ENCODE measurements at regions not wholly inside any gene's neighbourhood (a gene's known extent, or its start where the extent isn't known, plus 50 kb on each side); places are given as distances from the start of the nearest gene placed in this dataset.

DNA sequence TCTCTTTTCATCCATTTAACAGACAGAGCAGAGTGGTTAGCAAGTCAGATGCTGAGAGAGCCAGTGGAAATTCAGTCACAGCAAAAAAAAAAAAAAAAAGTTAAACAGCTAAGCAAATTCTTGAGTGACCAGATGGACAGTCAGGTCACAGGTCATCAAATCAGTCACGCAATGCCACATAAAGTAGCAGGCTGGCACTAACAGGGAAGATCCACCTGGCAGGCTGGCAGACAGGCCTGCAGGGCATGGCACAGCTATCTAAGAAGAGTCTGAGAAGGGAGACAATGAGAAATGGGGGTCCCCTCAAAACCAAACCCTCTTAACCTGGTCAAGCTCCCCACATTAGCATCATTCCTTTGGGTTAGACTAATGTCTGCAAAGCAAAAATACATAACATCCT, 371.9 kb downstream of the TTLL7 start:
- intact Hi-C loops (cut with DNase I), result no loop called here
- Histone ChIP-seq H3K36me3 (ENCODE audit: control insufficient read depth in 2 of 3, insufficient read depth in 3 of 3, low read length in 3 of 3) (no peaks in the 10 kb centered on the region), H3K9ac (ENCODE audit: low read length in 3 of 3) (no peak overlapping the region), H3K9me3 (ENCODE audit: control insufficient read depth in 2 of 3, insufficient read depth in 1 of 3, low read length in 3 of 3) (no peaks in the 10 kb centered on the region), H3K27me3 (ENCODE audit: control insufficient read depth, insufficient read depth, low read length) (no peaks in the 10 kb centered on the region), H3K27ac (ENCODE audit: low read depth in 2 of 2, low read length in 2 of 2) (no peak overlapping the region), H3K4me3 (ENCODE audit: low read length in 3 of 3) (no peak overlapping the region), H3K4me1 (ENCODE audit: control insufficient read depth in 2 of 3, insufficient read depth in 2 of 3, low read depth in 1 of 3, low read length in 3 of 3) (no peaks in the 10 kb centered on the region)
- FAIRE-seq, result no peak
- peak in 1 of 5 donors; percentile 41 for DNase-seq
- no peak for TF ChIP-seq CTCF (IDR thresholded peaks at IDR 0.05; ENCODE audit: borderline replicate concordance, extremely low read depth, insufficient read depth)

DNA sequence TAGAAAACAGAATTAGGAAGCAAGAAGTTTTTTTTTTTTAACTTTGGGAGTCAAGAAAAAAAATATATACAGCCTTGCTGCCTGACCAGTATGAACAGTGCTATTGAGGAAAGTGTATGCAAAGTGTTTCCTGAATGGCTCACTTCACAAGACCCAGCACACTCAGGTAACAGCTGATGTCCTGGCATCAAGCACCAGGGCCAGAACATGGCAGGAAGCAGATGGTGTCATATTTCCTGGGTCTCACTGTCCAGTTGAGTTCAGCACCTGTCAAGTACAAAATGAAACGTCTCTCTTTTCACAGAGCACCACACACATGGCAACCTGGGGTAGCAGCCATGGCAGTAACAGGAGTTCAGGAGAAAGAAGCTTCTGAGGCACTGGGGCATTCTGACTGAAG, 372.3 kb downstream of the TTLL7 start:
- no peak overlapping the region for H3K9ac ChIP-seq (ENCODE audit: low read length in 3 of 3)
- intact Hi-C loops (cut with DNase I), result no loop called here
- no peaks in the 10 kb centered on the region for H3K27me3 ChIP-seq (ENCODE audit: control insufficient read depth, insufficient read depth, low read length)
- H3K27ac ChIP-seq (ENCODE audit: low read depth in 2 of 2, low read length in 2 of 2), result no peak overlapping the region
- no peaks in the 10 kb centered on the region for H3K9me3 ChIP-seq (ENCODE audit: control insufficient read depth in 2 of 3, insufficient read depth in 1 of 3, low read length in 3 of 3)
- no peaks in the 10 kb centered on the region for H3K36me3 ChIP-seq (ENCODE audit: control insufficient read depth in 2 of 3, insufficient read depth in 3 of 3, low read length in 3 of 3)
- TF ChIP-seq CTCF (IDR thresholded peaks at IDR 0.05; ENCODE audit: borderline replicate concordance, extremely low read depth, insufficient read depth), result no peak
- H3K4me3 ChIP-seq (ENCODE audit: low read length in 3 of 3), result no peak overlapping the region
- FAIRE-seq (no peak), DNase-seq (peak in 2 of 5 donors; percentile 20 to 62)
- no peaks in the 10 kb centered on the region for H3K4me1 ChIP-seq (ENCODE audit: control insufficient read depth in 2 of 3, insufficient read depth in 2 of 3, low read depth in 1 of 3, low read length in 3 of 3)

GRCh38 chr1:83625646-83626045, 373.3 kb downstream of the TTLL7 start:
- no peak for TF ChIP-seq CTCF (IDR thresholded peaks at IDR 0.05; ENCODE audit: borderline replicate concordance, extremely low read depth, insufficient read depth)
- Histone ChIP-seq H3K27ac (ENCODE audit: low read depth in 2 of 2, low read length in 2 of 2) (no peak overlapping the region), H3K27me3 (ENCODE audit: control insufficient read depth, insufficient read depth, low read length) (no peaks in the 10 kb centered on the region), H3K9ac (ENCODE audit: low read length in 3 of 3) (no peak overlapping the region), H3K4me3 (ENCODE audit: low read length in 3 of 3) (no peak overlapping the region), H3K9me3 (ENCODE audit: control insufficient read depth in 2 of 3, insufficient read depth in 1 of 3, low read length in 3 of 3) (no peaks in the 10 kb centered on the region), H3K36me3 (ENCODE audit: control insufficient read depth in 2 of 3, insufficient read depth in 3 of 3, low read length in 3 of 3) (no peaks in the 10 kb centered on the region), H3K4me1 (ENCODE audit: control insufficient read depth in 2 of 3, insufficient read depth in 2 of 3, low read depth in 1 of 3, low read length in 3 of 3) (no peaks in the 10 kb centered on the region)
- intact Hi-C loops (cut with DNase I), result no loop called here
- no peak for DNase-seq
- no peak for FAIRE-seq

- no peak for TF ChIP-seq CTCF (IDR thresholded peaks at IDR 0.05; ENCODE audit: borderline replicate concordance, extremely low read depth, insufficient read depth)
- H3K4me3 ChIP-seq (ENCODE audit: low read length in 3 of 3), result no peak overlapping the region
- no peak for DNase-seq
- H3K9me3 ChIP-seq (ENCODE audit: control insufficient read depth in 2 of 3, insufficient read depth in 1 of 3, low read length in 3 of 3), result no peaks in the 10 kb centered on the region
- no peak overlapping the region for H3K27ac ChIP-seq (ENCODE audit: low read depth in 2 of 2, low read length in 2 of 2)
- intact Hi-C loops (cut with DNase I), result no loop called here
- H3K9ac ChIP-seq (ENCODE audit: low read length in 3 of 3), result no peak overlapping the region
- H3K4me1 ChIP-seq (ENCODE audit: control insufficient read depth in 2 of 3, insufficient read depth in 2 of 3, low read depth in 1 of 3, low read length in 3 of 3), result no peaks in the 10 kb centered on the region
- no peaks in the 10 kb centered on the region for H3K27me3 ChIP-seq (ENCODE audit: control insufficient read depth, insufficient read depth, low read length)
- FAIRE-seq, result no peak
- H3K36me3 ChIP-seq (ENCODE audit: control insufficient read depth in 2 of 3, insufficient read depth in 3 of 3, low read length in 3 of 3), result no peaks in the 10 kb centered on the region
Measured at GRCh38 chr1:83620016-83620415, 378.9 kb downstream of the TTLL7 start.
